ENCODE measurements at regions not wholly inside any gene's neighbourhood (a gene's known extent, or its start where the extent isn't known, plus 50 kb on each side); places are given as distances from the start of the nearest gene placed in this dataset.

DNA sequence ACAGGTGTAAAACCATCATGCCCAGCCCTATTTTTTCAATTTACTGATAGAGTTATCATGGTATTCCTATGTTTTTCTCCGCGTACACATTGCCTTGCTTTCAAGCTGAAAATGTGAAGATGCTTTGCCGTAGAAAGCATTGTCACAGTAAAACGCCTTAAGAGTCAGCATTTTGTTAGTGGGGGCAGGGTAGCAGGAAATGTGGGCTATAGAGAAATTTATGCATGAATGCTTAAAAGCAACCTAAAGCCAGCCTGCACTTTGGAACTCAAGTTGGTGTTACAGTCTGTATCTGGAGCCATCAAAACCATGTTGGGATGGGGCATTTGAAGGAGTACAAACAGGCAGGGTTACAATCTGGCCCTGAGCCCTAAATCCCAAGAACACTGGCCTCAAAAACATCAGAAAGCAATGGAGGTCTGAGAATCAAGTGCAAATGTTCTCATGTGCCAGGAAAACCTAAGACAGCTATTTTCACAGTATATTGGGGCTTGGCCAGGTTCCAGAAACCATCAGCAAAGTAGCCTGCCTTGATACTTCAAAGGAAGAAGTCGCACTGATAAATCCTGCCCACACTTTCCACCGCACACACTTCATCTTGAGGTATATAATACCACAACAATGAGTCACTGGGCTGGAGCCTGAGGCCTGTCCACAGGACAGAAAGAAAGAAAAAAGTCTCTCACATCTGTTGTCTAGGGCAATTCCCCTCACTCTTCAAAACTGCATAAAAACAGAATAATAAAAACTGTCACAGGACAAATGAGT is 313.8 kb downstream of the ENC1 start:
- CTCF ChIA-PET = interaction anchor here (1.2 kb wide), 1 partner anchor 425 kb away, joined by 4 read pairs; no protein-coding TSS in a partner anchor
- TF ChIP-seq ZZZ3 (IDR thresholded peaks at IDR 0.05; ENCODE audit: control insufficient read depth, insufficient read length, low read depth) (no peak), TCF12 (IDR thresholded peaks at IDR 0.05; ENCODE audit: low read depth, low read length) (0 out of 2 replicates have a peak, but pooled peaks have one; percentile 43), NR2F1 (conservative IDR thresholded peaks at IDR 0.05) (peak; percentile 56), EED (IDR thresholded peaks at IDR 0.05; ENCODE audit: low read depth) (peak; percentile 81), SPI1 (IDR thresholded peaks at IDR 0.05; ENCODE audit: borderline replicate concordance, insufficient read depth, low read depth, low read length) (no peak), SUZ12 (IDR thresholded peaks at IDR 0.05; ENCODE audit: unreplicated experiment) (no peak), TAF1 (IDR thresholded peaks at IDR 0.05; ENCODE audit: borderline replicate concordance, low read depth, low read length) (no peak), ZNF217 (IDR thresholded peaks at IDR 0.05) (no peak), RAD21 (IDR thresholded peaks at IDR 0.05; ENCODE audit: insufficient read depth, low read depth, low read length) (no peak), YY1 (IDR thresholded peaks at IDR 0.05; ENCODE audit: low read depth, low read length) (no peak), EZH2 (IDR thresholded peaks at IDR 0.05; ENCODE audit: borderline replicate concordance, control insufficient read depth, low read depth, low read length) (0 out of 2 replicates have a peak, but pooled peaks have one; percentile 72), TCF7 (IDR thresholded peaks at IDR 0.05; ENCODE audit: borderline replicate concordance) (peak; percentile 94), ZNF622 (IDR thresholded peaks at IDR 0.05) (no peak), HCFC1 (IDR thresholded peaks at IDR 0.05; ENCODE audit: low read length) (no peak), BCL11A (IDR thresholded peaks at IDR 0.05; ENCODE audit: low read depth, low read length) (peak; percentile 80), RFX5 (IDR thresholded peaks at IDR 0.05; ENCODE audit: low read depth, low read length) (no peak), KAT2A (conservative IDR thresholded peaks at IDR 0.05; ENCODE audit: control insufficient read depth, low read depth, low read length) (no peak), MTA3 (IDR thresholded peaks at IDR 0.05; ENCODE audit: borderline replicate concordance, low read length) (peak; percentile 66; the same call in 1 of the 2 replicates), MEF2A (IDR thresholded peaks at IDR 0.05; ENCODE audit: insufficient read depth, low read depth, low read length) (0 out of 2 replicates have a peak, but pooled peaks have one; percentile 28)
- TF ChIP-seq, protein P1, sequence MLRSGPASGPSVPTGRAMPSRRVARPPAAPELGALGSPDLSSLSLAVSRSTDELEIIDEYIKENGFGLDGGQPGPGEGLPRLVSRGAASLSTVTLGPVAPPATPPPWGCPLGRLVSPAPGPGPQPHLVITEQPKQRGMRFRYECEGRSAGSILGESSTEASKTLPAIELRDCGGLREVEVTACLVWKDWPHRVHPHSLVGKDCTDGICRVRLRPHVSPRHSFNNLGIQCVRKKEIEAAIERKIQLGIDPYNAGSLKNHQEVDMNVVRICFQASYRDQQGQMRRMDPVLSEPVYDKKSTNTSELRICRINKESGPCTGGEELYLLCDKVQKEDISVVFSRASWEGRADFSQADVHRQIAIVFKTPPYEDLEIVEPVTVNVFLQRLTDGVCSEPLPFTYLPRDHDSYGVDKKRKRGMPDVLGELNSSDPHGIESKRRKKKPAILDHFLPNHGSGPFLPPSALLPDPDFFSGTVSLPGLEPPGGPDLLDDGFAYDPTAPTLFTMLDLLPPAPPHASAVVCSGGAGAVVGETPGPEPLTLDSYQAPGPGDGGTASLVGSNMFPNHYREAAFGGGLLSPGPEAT (IDR thresholded peaks at IDR 0.05; ENCODE audit: low read depth) = peak; percentile 77; the same call in 1 of the 2 replicates
- TF ChIP-seq, protein P2, sequence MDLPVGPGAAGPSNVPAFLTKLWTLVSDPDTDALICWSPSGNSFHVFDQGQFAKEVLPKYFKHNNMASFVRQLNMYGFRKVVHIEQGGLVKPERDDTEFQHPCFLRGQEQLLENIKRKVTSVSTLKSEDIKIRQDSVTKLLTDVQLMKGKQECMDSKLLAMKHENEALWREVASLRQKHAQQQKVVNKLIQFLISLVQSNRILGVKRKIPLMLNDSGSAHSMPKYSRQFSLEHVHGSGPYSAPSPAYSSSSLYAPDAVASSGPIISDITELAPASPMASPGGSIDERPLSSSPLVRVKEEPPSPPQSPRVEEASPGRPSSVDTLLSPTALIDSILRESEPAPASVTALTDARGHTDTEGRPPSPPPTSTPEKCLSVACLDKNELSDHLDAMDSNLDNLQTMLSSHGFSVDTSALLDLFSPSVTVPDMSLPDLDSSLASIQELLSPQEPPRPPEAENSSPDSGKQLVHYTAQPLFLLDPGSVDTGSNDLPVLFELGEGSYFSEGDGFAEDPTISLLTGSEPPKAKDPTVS (IDR thresholded peaks at IDR 0.05; ENCODE audit: low read depth, low read length) = no peak
- TF ChIP-seq, protein P3, sequence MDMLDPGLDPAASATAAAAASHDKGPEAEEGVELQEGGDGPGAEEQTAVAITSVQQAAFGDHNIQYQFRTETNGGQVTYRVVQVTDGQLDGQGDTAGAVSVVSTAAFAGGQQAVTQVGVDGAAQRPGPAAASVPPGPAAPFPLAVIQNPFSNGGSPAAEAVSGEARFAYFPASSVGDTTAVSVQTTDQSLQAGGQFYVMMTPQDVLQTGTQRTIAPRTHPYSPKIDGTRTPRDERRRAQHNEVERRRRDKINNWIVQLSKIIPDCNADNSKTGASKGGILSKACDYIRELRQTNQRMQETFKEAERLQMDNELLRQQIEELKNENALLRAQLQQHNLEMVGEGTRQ (IDR thresholded peaks at IDR 0.05; ENCODE audit: borderline replicate concordance, low read depth, low read length) = no peak

More for the DNA sequence above, 313.8 kb downstream of the ENC1 start:
- in situ Hi-C loops (cut with MboI) = no loop called here
- no peaks in the 10 kb centered on the region for H3K79me2 ChIP-seq (ENCODE audit: control insufficient read depth, insufficient read depth, low read length)
- H3K9ac ChIP-seq (ENCODE audit: control insufficient read depth, insufficient read depth, low read length) = no peak overlapping the region
- POLR2A ChIA-PET = no interaction called here
- no peak overlapping the region for H3K4me3 ChIP-seq
- no peak overlapping the region for H2AFZ ChIP-seq (ENCODE audit: control insufficient read depth, low read depth, low read length)
- H3K36me3 ChIP-seq (ENCODE audit: control insufficient read depth in 2 of 2, insufficient read depth in 2 of 2, low read length in 1 of 2) = no peaks in the 10 kb centered on the region
- ATAC-seq = peak; percentile 92
- H3K9me3 ChIP-seq (replicated peaks; ENCODE audit: control insufficient read depth, insufficient read depth, low read length) = no peaks in the 10 kb centered on the region; the same call in 2 of the 3 replicates
- H3K4me1 ChIP-seq (ENCODE audit: control insufficient read depth, insufficient read depth, low read length) = peaks cover 13% of the 10 kb centered on the region
- no peak overlapping the region for H3K27ac ChIP-seq (ENCODE audit: control insufficient read depth, insufficient read depth)
- H4K20me1 ChIP-seq (ENCODE audit: control insufficient read depth, insufficient read depth) = no peaks in the 10 kb centered on the region
- DNase-seq (ENCODE audit: low read depth, low spot score) = peak; percentile 92
- no TSS peak for BruUV-seq (replicated peaks)
- 36% methylated on average over 6 of the region's 6 CpGs for WGBS (ENCODE audit: insufficient coverage, insufficient replicate concordance, low lambda C conversion rate, missing lambda C conversion rate)
- H3K4me2 ChIP-seq (ENCODE audit: control insufficient read depth, insufficient read depth) = peak overlapping the region; percentile 80
- intact Hi-C loops (cut with micrococcal nuclease; ENCODE audit: unreplicated experiment) = loop anchor here (2.0 to 10.0 kb wide), 3 partner anchors 32 to 251 kb away; no protein-coding TSS in a partner anchor
- peak; percentile 66 for FAIRE-seq
- SMC1A ChIA-PET (ENCODE audit: uncharacterized antibody, unreplicated experiment) = interaction anchor here (0.7 to 2.4 kb wide), 3 partner anchors 15 to 316 kb away, joined by 4 to 10 read pairs (median 4); no protein-coding TSS in a partner anchor
- no peaks in the 10 kb centered on the region for H3K27me3 ChIP-seq (replicated peaks in 1 of 2; ENCODE audit: control insufficient read depth in 2 of 2, insufficient read depth in 2 of 2, low read length in 1 of 2)
- RAD21 ChIA-PET (ENCODE audit: unreplicated experiment) = interaction anchor here (1.4 kb wide), 1 partner anchor 164 kb away, joined by 5 read pairs; no protein-coding TSS in a partner anchor
